ENCODE measurements at regions not wholly inside any gene's neighbourhood (a gene's known extent, or its start where the extent isn't known, plus 50 kb on each side); places are given as distances from the start of the nearest gene placed in this dataset.

GRCh38 chr20:55067158-55067825 lies 591.9 kb downstream of the DOK5 start:
- Mint-ChIP-seq H3K4me3 (no peak overlapping the region), H3K9me3 (peaks cover 0 to 9% (median 2%) of the 10 kb centered on the region in 3 donors), H3K27ac (no peak overlapping the region), H3K36me3 (peaks cover 2% of the 10 kb centered on the region), H3K4me1 (no peaks in the 10 kb centered on the region), H3K27me3 (no peaks in the 10 kb centered on the region)

DNA sequence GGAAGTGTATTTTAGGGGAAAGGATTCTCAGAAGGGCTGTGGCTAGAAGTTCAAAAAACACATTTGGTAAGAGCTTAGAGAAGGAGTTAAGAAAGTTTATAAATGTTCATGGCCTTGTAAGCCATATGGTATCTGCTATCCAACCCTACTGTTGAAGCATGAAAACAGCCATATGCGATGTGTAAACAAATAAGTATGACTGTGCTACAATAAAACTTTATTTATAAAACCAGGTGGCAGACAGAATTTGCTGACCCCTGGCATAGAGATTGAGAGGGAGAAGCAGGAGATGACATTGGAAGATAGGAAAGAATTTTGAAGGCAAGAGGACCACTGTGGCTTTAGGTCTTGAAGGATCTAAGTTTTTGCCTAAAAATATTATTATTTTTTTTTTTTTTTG lies 583.5 kb downstream of the DOK5 start:
- no peaks in the 10 kb centered on the region for H3K36me3 Mint-ChIP-seq
- H3K9me3 Mint-ChIP-seq, result peaks cover 2 to 13% (median 7%) of the 10 kb centered on the region in 3 donors
- no peak overlapping the region for H3K4me3 Mint-ChIP-seq
- H3K27me3 Mint-ChIP-seq, result no peaks in the 10 kb centered on the region
- H3K27ac Mint-ChIP-seq, result no peak overlapping the region
- H3K4me1 Mint-ChIP-seq, result no peaks in the 10 kb centered on the region

GRCh38 chr20:55057779-55058415 lies 582.5 kb downstream of the DOK5 start:
- peaks cover 2 to 13% (median 7%) of the 10 kb centered on the region in 3 donors for H3K9me3 Mint-ChIP-seq
- H3K27ac Mint-ChIP-seq, result no peak overlapping the region
- H3K36me3 Mint-ChIP-seq, result no peaks in the 10 kb centered on the region
- H3K27me3 Mint-ChIP-seq, result no peaks in the 10 kb centered on the region
- no peaks in the 10 kb centered on the region for H3K4me1 Mint-ChIP-seq
- no peak overlapping the region for H3K4me3 Mint-ChIP-seq

GRCh38 chr20:55054453-55054852 lies 579.1 kb downstream of the DOK5 start:
- H3K36me3 Mint-ChIP-seq, result no peaks in the 10 kb centered on the region
- H3K27me3 Mint-ChIP-seq, result no peaks in the 10 kb centered on the region
- no peak overlapping the region for H3K27ac Mint-ChIP-seq
- no peak overlapping the region for H3K4me3 Mint-ChIP-seq
- peaks cover 4 to 9% (median 7%) of the 10 kb centered on the region in 3 donors for H3K9me3 Mint-ChIP-seq
- H3K4me1 Mint-ChIP-seq, result no peaks in the 10 kb centered on the region

- H3K9me3 Mint-ChIP-seq, result peaks cover 4 to 9% (median 7%) of the 10 kb centered on the region in 3 donors
- H3K36me3 Mint-ChIP-seq, result no peaks in the 10 kb centered on the region
- no peaks in the 10 kb centered on the region for H3K4me1 Mint-ChIP-seq
- no peaks in the 10 kb centered on the region for H3K27me3 Mint-ChIP-seq
- no peak overlapping the region for H3K4me3 Mint-ChIP-seq
- no peak overlapping the region for H3K27ac Mint-ChIP-seq
Measured at GRCh38 chr20:55053389-55053788, 578.0 kb downstream of the DOK5 start.

DNA sequence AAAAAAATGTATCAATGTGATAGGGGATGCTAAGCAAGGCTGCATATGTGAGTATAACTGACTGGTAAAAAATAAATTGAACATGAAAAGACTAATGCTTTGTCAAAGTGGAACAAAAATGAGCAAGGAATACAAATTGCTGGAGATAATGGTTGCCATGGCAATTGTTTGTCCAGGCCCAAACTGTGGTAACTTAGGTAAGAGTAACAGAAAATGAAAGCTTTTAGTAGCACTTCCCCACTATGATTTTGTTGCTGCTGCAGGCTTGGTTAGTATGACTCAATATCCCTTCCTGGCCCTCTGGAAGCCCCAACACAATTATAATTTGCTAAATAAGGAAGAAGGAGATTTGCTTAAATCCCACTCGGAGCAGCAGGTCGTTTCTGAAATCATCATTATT lies 577.1 kb downstream of the DOK5 start:
- no peak overlapping the region for H3K4me3 Mint-ChIP-seq
- H3K36me3 Mint-ChIP-seq, result no peaks in the 10 kb centered on the region
- H3K9me3 Mint-ChIP-seq, result peaks cover 4 to 9% (median 7%) of the 10 kb centered on the region in 3 donors
- no peaks in the 10 kb centered on the region for H3K27me3 Mint-ChIP-seq
- no peak overlapping the region for H3K27ac Mint-ChIP-seq
- H3K4me1 Mint-ChIP-seq, result no peaks in the 10 kb centered on the region

GRCh38 chr20:55038684-55039083 lies 563.3 kb downstream of the DOK5 start:
- Mint-ChIP-seq H3K4me3 (no peak overlapping the region), H3K27ac (no peak overlapping the region), H3K9me3 (peaks cover 3 to 18% (median 4%) of the 10 kb centered on the region in 3 donors), H3K27me3 (no peaks in the 10 kb centered on the region), H3K4me1 (no peaks in the 10 kb centered on the region), H3K36me3 (no peaks in the 10 kb centered on the region)

DNA sequence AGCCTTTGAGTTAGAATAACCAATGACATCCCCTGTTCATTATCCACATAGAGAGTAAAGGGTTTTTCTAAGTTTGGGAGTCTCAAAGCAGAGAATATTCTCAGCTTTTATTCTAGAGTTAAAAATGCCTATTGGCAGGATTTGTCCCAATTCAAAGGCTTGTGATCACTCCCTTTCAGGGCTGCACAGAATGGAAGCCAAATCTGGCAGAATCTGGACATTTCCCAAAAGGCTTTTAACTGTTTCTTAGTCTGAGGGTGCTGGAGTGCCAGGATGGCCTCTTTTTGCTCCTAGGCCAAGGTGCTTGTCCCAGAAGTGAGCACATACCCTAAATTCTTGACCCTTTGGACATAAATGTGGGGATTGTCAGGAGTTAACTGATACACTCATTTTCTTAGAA lies 556.6 kb downstream of the DOK5 start:
- Mint-ChIP-seq H3K27me3 (no peaks in the 10 kb centered on the region), H3K4me3 (no peak overlapping the region), H3K36me3 (no peaks in the 10 kb centered on the region), H3K9me3 (peaks cover 0 to 11% (median 10%) of the 10 kb centered on the region in 3 donors), H3K4me1 (no peaks in the 10 kb centered on the region), H3K27ac (no peak overlapping the region)

DNA sequence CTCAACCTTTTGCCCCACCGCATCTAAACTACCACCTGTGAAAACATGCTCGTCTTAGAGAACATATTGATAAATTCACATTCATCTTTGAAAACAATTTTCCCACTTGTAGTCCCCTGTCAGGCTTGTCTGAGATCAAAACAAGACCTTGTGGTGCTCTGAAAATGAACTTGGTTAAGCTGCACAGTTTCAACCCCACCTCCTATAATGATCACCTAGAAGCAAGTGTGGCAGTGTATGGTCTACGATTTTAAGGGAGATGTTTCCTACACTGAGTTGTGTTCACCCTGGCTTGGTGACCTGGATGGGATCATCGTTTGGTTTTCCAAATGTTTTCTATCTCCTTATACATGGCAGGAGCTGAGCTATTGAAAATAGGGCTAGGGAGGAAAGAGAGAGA lies 539.4 kb downstream of the DOK5 start:
- no peak overlapping the region for H3K4me3 Mint-ChIP-seq
- H3K27me3 Mint-ChIP-seq, result no peaks in the 10 kb centered on the region
- H3K4me1 Mint-ChIP-seq, result no peaks in the 10 kb centered on the region
- H3K27ac Mint-ChIP-seq, result no peak overlapping the region
- peaks cover 0 to 4% (median 2%) of the 10 kb centered on the region in 3 donors for H3K9me3 Mint-ChIP-seq
- H3K36me3 Mint-ChIP-seq, result no peaks in the 10 kb centered on the region

DNA sequence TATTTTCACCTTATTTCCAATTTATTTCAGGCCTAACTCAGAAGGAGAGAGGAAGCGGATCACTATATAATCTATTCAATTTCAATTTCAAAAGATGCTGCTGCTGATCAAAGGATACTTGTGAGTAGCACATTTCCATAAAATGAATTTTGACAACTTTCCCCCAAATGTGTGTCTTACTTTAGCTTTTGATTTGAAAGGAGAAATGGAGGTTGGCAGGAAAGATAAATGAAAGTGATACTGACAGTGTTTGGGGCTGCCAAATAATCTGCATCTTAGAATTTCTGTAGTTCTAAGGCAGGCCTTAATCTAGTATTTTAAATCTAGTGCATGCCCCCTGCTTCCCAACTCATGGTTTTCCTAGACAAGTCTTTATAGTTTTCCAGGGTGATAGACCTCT lies 535.4 kb downstream of the DOK5 start:
- peaks cover 0 to 4% (median 0%) of the 10 kb centered on the region in 3 donors for H3K9me3 Mint-ChIP-seq
- H3K4me3 Mint-ChIP-seq, result no peak overlapping the region
- H3K27ac Mint-ChIP-seq, result no peak overlapping the region
- H3K36me3 Mint-ChIP-seq, result no peaks in the 10 kb centered on the region
- no peaks in the 10 kb centered on the region for H3K4me1 Mint-ChIP-seq
- no peaks in the 10 kb centered on the region for H3K27me3 Mint-ChIP-seq

DNA sequence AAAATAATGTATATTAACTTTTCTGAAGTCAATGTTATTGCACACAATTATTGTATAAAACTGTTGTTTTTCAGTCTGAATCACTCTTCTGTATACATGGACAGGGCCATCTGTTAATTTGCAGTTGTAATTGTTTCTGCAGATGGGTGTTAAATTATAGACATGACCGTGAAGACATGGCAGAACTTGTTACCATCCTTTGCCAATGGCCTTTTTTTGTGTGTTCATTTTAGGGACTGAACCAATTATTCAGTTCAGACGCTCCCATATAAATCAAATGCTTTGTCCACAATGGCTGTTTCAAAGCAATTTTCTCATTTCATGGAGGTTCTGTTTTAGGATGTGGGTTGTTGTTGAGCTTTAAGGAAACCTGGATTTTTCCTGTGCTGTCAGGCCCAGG lies 533.7 kb downstream of the DOK5 start:
- no peaks in the 10 kb centered on the region for H3K27me3 Mint-ChIP-seq
- no peaks in the 10 kb centered on the region for H3K36me3 Mint-ChIP-seq
- no peak overlapping the region for H3K4me3 Mint-ChIP-seq
- H3K9me3 Mint-ChIP-seq, result peaks cover 0 to 12% (median 3%) of the 10 kb centered on the region in 3 donors
- H3K27ac Mint-ChIP-seq, result no peak overlapping the region
- H3K4me1 Mint-ChIP-seq, result no peaks in the 10 kb centered on the region

- Mint-ChIP-seq H3K4me1 (peaks cover 0 to 2% (median 0%) of the 10 kb centered on the region in 3 donors), H3K9me3 (peaks cover 0 to 12% (median 5%) of the 10 kb centered on the region in 3 donors), H3K27me3 (no peaks in the 10 kb centered on the region), H3K27ac (no peak overlapping the region), H3K4me3 (no peak overlapping the region), H3K36me3 (no peaks in the 10 kb centered on the region)
Measured at GRCh38 chr20:55004044-55004443, 528.7 kb downstream of the DOK5 start.

DNA sequence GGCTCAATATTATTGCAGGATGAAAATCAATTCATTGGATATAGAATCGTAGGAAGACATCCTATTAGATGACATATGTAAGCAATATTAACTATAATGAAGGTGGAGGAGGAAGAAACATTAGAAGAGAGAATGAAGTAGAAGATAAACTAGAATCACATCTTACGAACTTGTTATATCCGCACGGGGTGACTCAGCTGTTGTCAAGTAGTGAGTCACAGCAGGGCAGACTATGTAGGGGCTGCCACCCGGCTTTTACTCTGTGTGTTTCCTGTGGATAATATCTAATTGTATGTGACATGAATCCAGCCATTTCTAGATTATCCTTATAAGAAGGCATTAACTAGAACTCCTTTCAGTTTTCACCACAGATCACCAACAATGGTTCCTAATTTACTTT lies 520.2 kb downstream of the DOK5 start:
- H3K27me3 Mint-ChIP-seq, result no peaks in the 10 kb centered on the region
- peaks cover 0 to 7% (median 4%) of the 10 kb centered on the region in 3 donors for H3K9me3 Mint-ChIP-seq
- H3K4me3 Mint-ChIP-seq, result no peak overlapping the region
- no peaks in the 10 kb centered on the region for H3K4me1 Mint-ChIP-seq
- H3K27ac Mint-ChIP-seq, result no peak overlapping the region
- H3K36me3 Mint-ChIP-seq, result no peaks in the 10 kb centered on the region

DNA sequence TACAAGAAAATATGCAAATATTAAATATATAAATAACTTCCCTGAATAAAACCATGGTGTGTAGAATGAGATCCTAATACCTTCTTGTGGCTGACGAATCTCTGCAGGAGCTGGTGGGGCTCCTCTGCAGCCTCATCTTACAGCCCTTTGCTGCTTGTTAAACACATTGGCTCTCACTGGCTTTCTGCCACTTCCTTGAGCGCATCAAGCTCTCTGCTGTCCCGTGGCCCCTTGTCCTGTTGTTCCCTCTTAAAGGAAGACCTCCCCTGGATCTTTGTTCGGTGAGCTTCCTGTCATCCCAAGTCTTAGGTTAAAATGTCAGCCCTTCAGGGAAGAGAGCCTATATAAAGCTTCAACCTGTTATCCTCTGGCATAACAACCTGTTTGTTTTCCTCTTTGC lies 519.6 kb downstream of the DOK5 start:
- Mint-ChIP-seq H3K9me3 (peaks cover 0 to 7% (median 4%) of the 10 kb centered on the region in 3 donors), H3K36me3 (no peaks in the 10 kb centered on the region), H3K27me3 (no peaks in the 10 kb centered on the region), H3K4me1 (no peaks in the 10 kb centered on the region), H3K27ac (no peak overlapping the region), H3K4me3 (no peak overlapping the region)

GRCh38 chr20:54985091-54985490 lies 509.7 kb downstream of the DOK5 start:
- Mint-ChIP-seq H3K9me3 (no peaks in the 10 kb centered on the region), H3K36me3 (no peaks in the 10 kb centered on the region), H3K27ac (no peak overlapping the region), H3K27me3 (no peaks in the 10 kb centered on the region), H3K4me3 (no peak overlapping the region), H3K4me1 (no peaks in the 10 kb centered on the region)

- Mint-ChIP-seq H3K4me3 (no peak overlapping the region), H3K36me3 (no peaks in the 10 kb centered on the region), H3K27ac (no peak overlapping the region), H3K9me3 (no peaks in the 10 kb centered on the region), H3K27me3 (no peaks in the 10 kb centered on the region), H3K4me1 (no peaks in the 10 kb centered on the region)
Measured at GRCh38 chr20:54984104-54984448, 508.7 kb downstream of the DOK5 start.
